Activated CD4-positive, alpha-beta memory T cell treated with anti-CD3 and anti-CD28 coated beads for 36 hours (primary cell): ENCODE measurements at regions not wholly inside any gene's neighbourhood (a gene's known extent, or its start where the extent isn't known, plus 50 kb on each side); places are given as distances from the start of the nearest gene placed in this dataset.

Experiments used
- CTCF ChIA-PET: fragments of 350-600 bp; sonication (Branson Sonifier 250); formaldehyde crosslinking; loops from one replicate; lab custom pipeline; 2021; ENCODE audit warnings: antibody characterized with exemption, inconsistent platforms; lab: Charles Lee
- POLR2A ChIA-PET: fragments of 350-600 bp; sonication (Branson Sonifier 250); formaldehyde crosslinking; loops from one replicate; lab custom pipeline; 2021; ENCODE audit warnings: antibody characterized with exemption; lab: Charles Lee
- DNase-seq: peaks from one replicate; pipeline ENCODE4 v3.0.0-alpha.2; 2020
- H3K27ac Mint-ChIP-seq: one replicate; pipeline ENCODE4 v1.8.0; 2021; ENCODE audit warnings: mixed read lengths
- H3K27me3 Mint-ChIP-seq: one replicate; pipeline ENCODE4 v1.8.0; 2021; ENCODE audit warnings: mixed read lengths
- H3K36me3 Mint-ChIP-seq: one replicate; pipeline ENCODE4 v1.8.0; 2021; ENCODE audit warnings: mixed read lengths
- H3K4me1 Mint-ChIP-seq: one replicate; pipeline ENCODE4 v1.8.0; 2021; ENCODE audit warnings: low read depth, mixed read lengths
- H3K4me3 Mint-ChIP-seq: one replicate; pipeline ENCODE4 v1.8.0; 2021; ENCODE audit warnings: mild to moderate bottlenecking, mixed read lengths
- H3K9me3 Mint-ChIP-seq: one replicate; pipeline ENCODE4 v1.8.0; 2021; ENCODE audit warnings: mixed read lengths
- intact Hi-C: fragments of 100-400 bp; cut with micrococcal nuclease; formaldehyde crosslinking; loops from one replicate; pipeline ENCODE4 v1.15.1; 2023

GRCh38 chr13:109880371-109881346 is 94.3 kb upstream of the IRS2 start:
- no peak overlapping the region for H3K27ac Mint-ChIP-seq
- ChIA-PET POLR2A (no interaction called here), CTCF (no interaction called here)
- no peaks in the 10 kb centered on the region for H3K36me3 Mint-ChIP-seq
- H3K4me3 Mint-ChIP-seq = no peak overlapping the region
- H3K4me1 Mint-ChIP-seq = no peaks in the 10 kb centered on the region
- H3K27me3 Mint-ChIP-seq = peaks cover 9% of the 10 kb centered on the region
- no peaks in the 10 kb centered on the region for H3K9me3 Mint-ChIP-seq
- intact Hi-C loops = no loop called here
- DNase-seq = no peak

GRCh38 chr13:109879338-109879737 is 93.0 kb upstream of the IRS2 start:
- no peaks in the 10 kb centered on the region for H3K9me3 Mint-ChIP-seq

GRCh38 chr13:109877809-109878208 is 91.4 kb upstream of the IRS2 start:
- Mint-ChIP-seq H3K9me3 (no peaks in the 10 kb centered on the region), H3K27me3 (peaks cover 9% of the 10 kb centered on the region), H3K4me1 (no peaks in the 10 kb centered on the region), H3K36me3 (no peaks in the 10 kb centered on the region), H3K27ac (no peak overlapping the region), H3K4me3 (no peak overlapping the region)
- intact Hi-C loops = loop anchor here (5.0 kb wide), 1 partner anchor 396 kb away; no protein-coding TSS in a partner anchor
- CTCF ChIA-PET = no interaction called here
- POLR2A ChIA-PET = no interaction called here
- no peak for DNase-seq

More at GRCh38 chr13:109879338-109879737, 93.0 kb upstream of the IRS2 start:
- DNase-seq = no peak
- Mint-ChIP-seq H3K36me3 (no peaks in the 10 kb centered on the region), H3K4me1 (no peaks in the 10 kb centered on the region), H3K27me3 (peaks cover 9% of the 10 kb centered on the region), H3K4me3 (no peak overlapping the region), H3K27ac (no peak overlapping the region)
- POLR2A ChIA-PET = no interaction called here
- CTCF ChIA-PET = no interaction called here
- intact Hi-C loops = loop anchor here (5.0 kb wide), 1 partner anchor 397 kb away; no protein-coding TSS in a partner anchor

GRCh38 chr13:109875746-109876145 is 89.4 kb upstream of the IRS2 start:
- Mint-ChIP-seq H3K27ac (no peak overlapping the region), H3K36me3 (no peaks in the 10 kb centered on the region), H3K4me3 (no peak overlapping the region), H3K27me3 (peaks cover 7% of the 10 kb centered on the region), H3K9me3 (no peaks in the 10 kb centered on the region), H3K4me1 (no peaks in the 10 kb centered on the region)
- ChIA-PET CTCF (no interaction called here), POLR2A (no interaction called here)
- intact Hi-C loops = loop anchor here (5.0 kb wide), 1 partner anchor 393 kb away; no protein-coding TSS in a partner anchor
- DNase-seq = no peak

- no peaks in the 10 kb centered on the region for H3K4me1 Mint-ChIP-seq
These were observed 88.4 kb upstream of the IRS2 start for GRCh38 chr13:109874484-109875454.

GRCh38 chr13:109873351-109874123 is 87.2 kb upstream of the IRS2 start:
- ChIA-PET POLR2A (no interaction called here), CTCF (no interaction called here)
- no peak for DNase-seq
- Mint-ChIP-seq H3K9me3 (no peaks in the 10 kb centered on the region), H3K4me3 (no peak overlapping the region), H3K4me1 (peaks cover 6% of the 10 kb centered on the region), H3K27me3 (peaks cover 20% of the 10 kb centered on the region), H3K36me3 (no peaks in the 10 kb centered on the region), H3K27ac (no peak overlapping the region)
- intact Hi-C loops = no loop called here

More at GRCh38 chr13:109874484-109875454, 88.4 kb upstream of the IRS2 start:
- ChIA-PET POLR2A (no interaction called here), CTCF (no interaction called here)
- Mint-ChIP-seq H3K9me3 (no peaks in the 10 kb centered on the region), H3K27me3 (peaks cover 13% of the 10 kb centered on the region), H3K36me3 (no peaks in the 10 kb centered on the region), H3K4me3 (no peak overlapping the region), H3K27ac (no peak overlapping the region)
- intact Hi-C loops = loop anchor here (5.0 kb wide), 1 partner anchor 392 kb away; no protein-coding TSS in a partner anchor
- no peak for DNase-seq

- CTCF ChIA-PET = no interaction called here
These were observed 86.5 kb upstream of the IRS2 start for GRCh38 chr13:109872864-109873263.

GRCh38 chr13:109870696-109871370 is 84.5 kb upstream of the IRS2 start:
- Mint-ChIP-seq H3K4me3 (no peak overlapping the region), H3K36me3 (no peaks in the 10 kb centered on the region), H3K9me3 (no peaks in the 10 kb centered on the region), H3K27ac (no peak overlapping the region), H3K4me1 (peaks cover 6% of the 10 kb centered on the region), H3K27me3 (peaks cover 21% of the 10 kb centered on the region)
- POLR2A ChIA-PET = no interaction called here
- intact Hi-C loops = no loop called here
- CTCF ChIA-PET = no interaction called here
- DNase-seq = no peak

More at GRCh38 chr13:109872864-109873263, 86.5 kb upstream of the IRS2 start:
- Mint-ChIP-seq H3K4me1 (peaks cover 6% of the 10 kb centered on the region), H3K9me3 (no peaks in the 10 kb centered on the region), H3K27me3 (peaks cover 20% of the 10 kb centered on the region), H3K4me3 (no peak overlapping the region), H3K36me3 (no peaks in the 10 kb centered on the region), H3K27ac (no peak overlapping the region)
- no peak for DNase-seq
- POLR2A ChIA-PET = no interaction called here
- intact Hi-C loops = no loop called here

- DNase-seq = no peak
- peaks cover 21% of the 10 kb centered on the region for H3K27me3 Mint-ChIP-seq
- ChIA-PET CTCF (no interaction called here), POLR2A (no interaction called here)
- intact Hi-C loops = no loop called here
- H3K4me3 Mint-ChIP-seq = no peak overlapping the region
- no peak overlapping the region for H3K27ac Mint-ChIP-seq
- no peaks in the 10 kb centered on the region for H3K9me3 Mint-ChIP-seq
- no peaks in the 10 kb centered on the region for H3K36me3 Mint-ChIP-seq
- H3K4me1 Mint-ChIP-seq = peaks cover 6% of the 10 kb centered on the region
These were observed 83.9 kb upstream of the IRS2 start for GRCh38 chr13:109870274-109870673.

GRCh38 chr13:109869312-109870237 is 83.2 kb upstream of the IRS2 start:
- intact Hi-C loops = no loop called here
- Mint-ChIP-seq H3K4me1 (peaks cover 6% of the 10 kb centered on the region), H3K36me3 (no peaks in the 10 kb centered on the region), H3K27me3 (peaks cover 20% of the 10 kb centered on the region), H3K4me3 (peak overlapping the region; percentile 49), H3K9me3 (no peaks in the 10 kb centered on the region), H3K27ac (no peak overlapping the region)
- POLR2A ChIA-PET = no interaction called here
- peak; percentile 62 for DNase-seq
- CTCF ChIA-PET = no interaction called here
